GM12878 (cell line): ENCODE measurements at regions not wholly inside any gene's neighbourhood (a gene's known extent, or its start where the extent isn't known, plus 50 kb on each side); places are given as distances from the start of the nearest gene placed in this dataset.

Experiments used
- ATAC-seq: fragments of 200-7000 bp; cut with Tn5 transposase; 3 replicates; pipeline ENCODE4 v1.9.1; 2020; ENCODE audit warnings: mild to moderate bottlenecking, moderate library complexity
- BruUV-seq: library from RNA; stranded (reverse); fragments of 400-500 nt; replicated peaks from 2 replicates; lab custom pipeline; 2021; lab: Mats Ljungman, UMichigan
- CTCF ChIA-PET: fragments of 300-600 bp; sonication (Branson Sonifier 250); formaldehyde crosslinking; extraction: SDS; loops from one replicate; lab custom pipeline; 2021; ENCODE audit warnings: inconsistent platforms; lab: Yijun Ruan, JAX
- POLR2A ChIA-PET: fragments of 350-600 bp; formaldehyde crosslinking; extraction: SDS; loops from one replicate; lab custom pipeline; 2021; ENCODE audit warnings: inconsistent platforms; lab: Charles Lee
- RAD21 ChIA-PET: fragments of 300-600 bp; sonication (Branson Sonifier 250); formaldehyde crosslinking; loops from one replicate; lab custom pipeline; 2023; ENCODE audit warnings: antibody characterized with exemption; ENCODE audit not compliant: unreplicated experiment; lab: Charles Lee
- SMC1A ChIA-PET: fragments of 300-600 bp; sonication (Branson Sonifier 250); formaldehyde crosslinking; loops from one replicate; lab custom pipeline; 2023; ENCODE audit not compliant: unreplicated experiment, uncharacterized antibody; lab: Charles Lee
- DNase-seq: peaks from one replicate; pipeline ENCODE4 v3.0.0-alpha.2; 2011; ENCODE audit warnings: low read depth, low spot score
- FAIRE-seq: peaks from 3 replicates; lab custom pipeline; 2011; peaks lifted over from hg19 to GRCh38; lab: Jason Lieb, UNC
- H2AFZ ChIP-seq: 2 replicates; pipeline ENCODE4 v1.6.0; 2011; ENCODE audit warnings: low read depth, low read length, control low read depth; ENCODE audit not compliant: control insufficient read depth
- H3K27ac ChIP-seq: 2 replicates; pipeline ENCODE4 v1.5.1; 2011; ENCODE audit warnings: control low read depth; ENCODE audit not compliant: control insufficient read depth, insufficient read depth
- H3K27me3 ChIP-seq, 2 experiments: replicated peaks in 1 of 2; 2 replicates each; pipeline versions ENCODE4 v1.6.0 to v1.6.1; 2011; ENCODE audit warnings: low read length in 1 of 2; ENCODE audit not compliant: control insufficient read depth in 2 of 2, insufficient read depth in 2 of 2
- H3K36me3 ChIP-seq, 2 experiments: 2 replicates each; pipeline ENCODE4 v1.5.1; 2011; ENCODE audit warnings: low read length in 1 of 2; ENCODE audit not compliant: control insufficient read depth in 2 of 2, insufficient read depth in 2 of 2
- H3K4me1 ChIP-seq: 2 replicates; pipeline ENCODE4 v1.6.1; 2011; ENCODE audit warnings: mild to moderate bottlenecking, low read length, moderate library complexity, mixed read lengths; ENCODE audit not compliant: control insufficient read depth, insufficient read depth
- H3K4me2 ChIP-seq: 2 replicates; pipeline ENCODE4 v1.6.0; 2011; ENCODE audit warnings: control low read depth; ENCODE audit not compliant: control insufficient read depth, insufficient read depth
- H3K4me3 ChIP-seq: fragments of 200-600 bp; sonication (generic); 2 replicates; pipeline ENCODE4 v1.5.1; 2016
- H3K79me2 ChIP-seq: 2 replicates; pipeline ENCODE4 v1.6.0; 2011; ENCODE audit warnings: low read length; ENCODE audit not compliant: control insufficient read depth, insufficient read depth
- H3K9ac ChIP-seq: 2 replicates; pipeline ENCODE4 v1.8.0; 2011; ENCODE audit warnings: low read length, control low read depth, mixed read lengths; ENCODE audit not compliant: control insufficient read depth, insufficient read depth
- H3K9me3 ChIP-seq: replicated peaks from 3 replicates; pipeline ENCODE4 v1.5.1; 2011; ENCODE audit warnings: mild to moderate bottlenecking, low read length; ENCODE audit not compliant: control insufficient read depth, insufficient read depth
- H4K20me1 ChIP-seq: 2 replicates; pipeline ENCODE4 v1.6.0; 2011; ENCODE audit not compliant: control insufficient read depth, insufficient read depth
- ATF2 ChIP-seq: IDR thresholded peaks from 2 replicates; pipeline ENCODE4 v1.6.1; 2012; ENCODE audit warnings: low read length, inconsistent platforms
- CBX3 ChIP-seq: fragments of 200-600 bp; sonication (generic); IDR thresholded peaks from 2 replicates; pipeline ENCODE4 v1.6.1; 2016; ENCODE audit warnings: low read depth, borderline replicate concordance
- CREB1 ChIP-seq: IDR thresholded peaks from 2 replicates; pipeline ENCODE4 v1.6.1; 2012; ENCODE audit warnings: low read depth, mild to moderate bottlenecking, inconsistent platforms
- CREM ChIP-seq: IDR thresholded peaks from 2 replicates; pipeline ENCODE4 v1.6.1; 2014; ENCODE audit warnings: antibody characterized with exemption, low read depth
- ETV6 ChIP-seq, 2 experiments: fragments of 450-650 bp in 1 of 2; IDR thresholded peaks in 1 of 2; conservative IDR thresholded peaks in 1 of 2; 2 replicates each; pipeline ENCODE4 v1.6.1; 2014; ENCODE audit warnings: antibody characterized with exemption in 1 of 2, borderline replicate concordance in 1 of 2, low read depth in 1 of 2, mild to moderate bottlenecking in 1 of 2, moderate library complexity in 1 of 2
- FOXK2 ChIP-seq: fragments of 450-650 bp; IDR thresholded peaks from 2 replicates; pipeline ENCODE4 v1.6.1; 2017; ENCODE audit warnings: mild to moderate bottlenecking, moderate library complexity
- POLR2A ChIP-seq: IDR thresholded peaks from 2 replicates; pipeline ENCODE4 v1.6.1; 2011; ENCODE audit warnings: low read depth, mild to moderate bottlenecking, low read length
- SMAD1 ChIP-seq: fragments of 450-650 bp; IDR thresholded peaks from 2 replicates; pipeline ENCODE4 v1.6.1; 2018; ENCODE audit warnings: mild to moderate bottlenecking, low read depth; ENCODE audit not compliant: partially characterized antibody
- TAF1 ChIP-seq: IDR thresholded peaks from 2 replicates; pipeline ENCODE4 v1.6.1; 2011; ENCODE audit warnings: mild to moderate bottlenecking, low read depth, low read length, borderline replicate concordance
- TCF3 ChIP-seq: IDR thresholded peaks from 2 replicates; pipeline ENCODE4 v1.6.1; 2012; ENCODE audit warnings: low read depth, mild to moderate bottlenecking, low read length, borderline replicate concordance; ENCODE audit not compliant: insufficient read depth
- ZBTB11 ChIP-seq: fragments of 450-650 bp; formaldehyde crosslinking; IDR thresholded peaks from 2 replicates; pipeline ENCODE4 v1.5.0; 2022; ENCODE audit warnings: mild to moderate bottlenecking, missing genetic modification characterization
- WGBS: methylation state at CpG from one replicate; pipeline ENCODE4 v1.1.6; 2016; ENCODE audit warnings: low lambda C conversion rate; ENCODE audit not compliant: insufficient replicate concordance, insufficient coverage; ENCODE audit errors: missing lambda C conversion rate; 5-methylcytosine and 5-hydroxymethylcytosine counted together
- in situ Hi-C: fragments of 300-500 bp; cut with MboI; formaldehyde crosslinking; loops from 9 replicates; pipeline ENCODE4 v1.14.3; 2018; ENCODE audit warnings: mixed read lengths
- intact Hi-C: fragments of 100-400 bp; cut with micrococcal nuclease; formaldehyde crosslinking; loops from one replicate; pipeline ENCODE4 v1.14.2; 2022; ENCODE audit not compliant: unreplicated experiment

- no peak overlapping the region for H2AFZ ChIP-seq
- RAD21 ChIA-PET, result no interaction called here
- SMC1A ChIA-PET, result interaction anchor here (0.6 to 1.6 kb wide), 3 partner anchors 12 to 132 kb away, joined by 3 to 4 read pairs (median 3); no protein-coding TSS in a partner anchor
- H3K79me2 ChIP-seq, result no peaks in the 10 kb centered on the region
- no peaks in the 10 kb centered on the region for H3K9me3 ChIP-seq
- H3K27ac ChIP-seq, result no peak overlapping the region
- POLR2A ChIA-PET, result no interaction called here
- DNase-seq (no peak), ATAC-seq (no peak), FAIRE-seq (no peak)
- H4K20me1 ChIP-seq, result no peaks in the 10 kb centered on the region
- H3K4me2 ChIP-seq, result no peak overlapping the region
- H3K9ac ChIP-seq, result no peak overlapping the region
- H3K4me1 ChIP-seq, result no peaks in the 10 kb centered on the region
- in situ Hi-C loops (no loop called here), intact Hi-C loops (no loop called here)
- no peaks in the 10 kb centered on the region for H3K27me3 ChIP-seq
- CTCF ChIA-PET, result interaction anchor here (0.6 to 0.9 kb wide), 2 partner anchors 8 to 253 kb away, joined by 3 to 4 read pairs; no protein-coding TSS in a partner anchor
- no peaks in the 10 kb centered on the region for H3K36me3 ChIP-seq
- no peak for TF ChIP-seq TAF1
- TF ChIP-seq FOXK2, result no peak
- H3K4me3 ChIP-seq, result no peak overlapping the region
- BruUV-seq, result no TSS peak
These were observed 256.9 kb downstream of the STK31 start for GRCh38 chr7:23966941-23967340.

- no peak for DNase-seq
- RAD21 ChIA-PET, result no interaction called here
- CTCF ChIA-PET, result interaction anchor here (0.6 to 1.2 kb wide), 2 partner anchors 11 to 1039 kb away, joined by 3 read pairs; no protein-coding TSS in a partner anchor
- no peaks in the 10 kb centered on the region for H3K9me3 ChIP-seq
- peak overlapping the region; percentile 30; the same call in 1 of the 2 replicates for H3K27ac ChIP-seq
- H3K4me1 ChIP-seq, result no peaks in the 10 kb centered on the region
- POLR2A ChIA-PET, result no interaction called here
- H2AFZ ChIP-seq, result no peak overlapping the region; the same call in 1 of the 2 replicates
- H3K27me3 ChIP-seq, result no peaks in the 10 kb centered on the region
- SMC1A ChIA-PET, result interaction anchor here (1.7 kb wide), 1 partner anchor 49 kb away, joined by 6 read pairs; no protein-coding TSS in a partner anchor
- no peaks in the 10 kb centered on the region for H4K20me1 ChIP-seq
- no peaks in the 10 kb centered on the region for H3K36me3 ChIP-seq
- H3K4me2 ChIP-seq, result no peak overlapping the region
- peak; percentile 7 for FAIRE-seq
- WGBS, result 12% methylated on average over 5 of the region's 5 CpGs
- intact Hi-C loops, result no loop called here
- H3K9ac ChIP-seq, result no peak overlapping the region
- ATAC-seq, result peak; percentile 76
- in situ Hi-C loops, result no loop called here
- TF ChIP-seq ETV6 (conservative IDR thresholded peaks at IDR 0.05 in 1 of 2, IDR thresholded peaks at IDR 0.05 in 1 of 2; ENCODE audit: borderline replicate concordance in 1 of 2, low read depth in 1 of 2) (0 out of 4 replicates have a peak, but pooled peaks of 1 of the 2 experiments have one; percentile 18), CBX3 (no peak), CREM (peak; percentile 50; the same call in 1 of the 2 replicates), CREB1 (peak; percentile 59; the same call in 1 of the 2 replicates), TCF3 (0 out of 2 replicates have a peak, but pooled peaks have one; percentile 19), SMAD1 (no peak), POLR2A (no peak), ATF2 (peak; percentile 42; the same call in 1 of the 2 replicates), ZBTB11 (no peak)
- no peak overlapping the region for H3K4me3 ChIP-seq
- H3K79me2 ChIP-seq, result no peaks in the 10 kb centered on the region
- no TSS peak for BruUV-seq
These were observed 258.1 kb downstream of the STK31 start for GRCh38 chr7:23967949-23968599.
